Calu3 (cell line): ENCODE measurements at regions not wholly inside any gene's neighbourhood (a gene's known extent, or its start where the extent isn't known, plus 50 kb on each side); places are given as distances from the start of the nearest gene placed in this dataset.

ENCODE experiments used
- BruUV-seq: library from RNA; stranded (reverse); fragments of 400-500 nt; replicated peaks from 2 replicates; lab custom pipeline; 2021; lab: Mats Ljungman, UMichigan
- CTCF ChIA-PET: fragments of 300-600 bp; sonication (Branson Sonifier 250); formaldehyde crosslinking; loops from one replicate; lab custom pipeline; 2022; ENCODE audit warnings: antibody characterized with exemption; lab: Charles Lee
- DNase-seq: peaks from one replicate; pipeline ENCODE4 v3.0.0; 2022
- H3K27ac Mint-ChIP-seq: one replicate; pipeline ENCODE4 v1.8.0; 2022; ENCODE audit warnings: mixed read lengths; ENCODE audit not compliant: unreplicated experiment
- H3K27me3 Mint-ChIP-seq: one replicate; pipeline ENCODE4 v1.8.0; 2022; ENCODE audit warnings: mixed read lengths; ENCODE audit not compliant: unreplicated experiment
- H3K36me3 Mint-ChIP-seq: one replicate; pipeline ENCODE4 v1.8.0; 2022; ENCODE audit warnings: mild to moderate bottlenecking, moderate library complexity, mixed read lengths; ENCODE audit not compliant: insufficient read depth, unreplicated experiment
- H3K4me1 Mint-ChIP-seq: one replicate; pipeline ENCODE4 v1.8.0; 2022; ENCODE audit warnings: mild to moderate bottlenecking, low read depth, mixed read lengths; ENCODE audit not compliant: unreplicated experiment
- H3K4me3 Mint-ChIP-seq: one replicate; pipeline ENCODE4 v1.8.0; 2022; ENCODE audit warnings: mild to moderate bottlenecking, low read depth, moderate library complexity, mixed read lengths; ENCODE audit not compliant: unreplicated experiment
- H3K9me3 Mint-ChIP-seq: one replicate; pipeline ENCODE4 v1.8.0; 2022; ENCODE audit warnings: low read depth, mixed read lengths; ENCODE audit not compliant: unreplicated experiment
- intact Hi-C: fragments of 100-400 bp; cut with micrococcal nuclease; formaldehyde crosslinking; loops from one replicate; pipeline ENCODE4 v1.10.0; 2022; ENCODE audit not compliant: unreplicated experiment
- TF ChIP-seq, protein P1 (sequence below): fragments of 200-600 bp; IDR thresholded peaks from one replicate; pipeline ENCODE4 v1.8.0; 2022; ENCODE audit warnings: antibody characterized with exemption; ENCODE audit not compliant: unreplicated experiment

DNA sequence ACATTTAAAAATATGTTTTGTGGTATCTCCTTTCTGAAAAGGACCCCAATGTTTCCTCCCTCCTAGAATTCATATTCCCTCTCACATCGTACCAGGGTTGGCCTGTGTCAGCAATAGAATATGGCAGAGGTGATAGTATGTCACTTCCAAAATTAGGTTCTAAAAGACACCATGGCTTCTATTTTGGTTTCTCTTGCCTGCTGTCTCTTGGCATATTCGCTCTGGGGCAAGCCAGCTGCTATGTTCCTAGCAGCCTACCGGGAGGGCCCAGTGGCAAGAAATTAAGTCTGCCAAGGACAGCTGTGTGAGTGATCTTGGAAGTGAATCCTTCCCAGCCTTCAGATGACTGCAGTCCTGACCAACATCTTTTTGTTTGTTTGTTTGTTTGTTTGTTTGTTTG lies 92.9 kb upstream of the PPM1J start:
- intact Hi-C loops, result loop anchor here (2.0 to 5.0 kb wide), 3 partner anchors 59 to 264 kb away; partner anchors contain the start of genes LRIG2 and SLC16A1
- CTCF ChIA-PET, result interaction anchor here (1.4 to 1.5 kb wide), 2 partner anchors 235 to 265 kb away, joined by 6 to 11 read pairs; partner anchors contain the start of gene LRIG2
- no peak overlapping the region for H3K27ac Mint-ChIP-seq

DNA sequence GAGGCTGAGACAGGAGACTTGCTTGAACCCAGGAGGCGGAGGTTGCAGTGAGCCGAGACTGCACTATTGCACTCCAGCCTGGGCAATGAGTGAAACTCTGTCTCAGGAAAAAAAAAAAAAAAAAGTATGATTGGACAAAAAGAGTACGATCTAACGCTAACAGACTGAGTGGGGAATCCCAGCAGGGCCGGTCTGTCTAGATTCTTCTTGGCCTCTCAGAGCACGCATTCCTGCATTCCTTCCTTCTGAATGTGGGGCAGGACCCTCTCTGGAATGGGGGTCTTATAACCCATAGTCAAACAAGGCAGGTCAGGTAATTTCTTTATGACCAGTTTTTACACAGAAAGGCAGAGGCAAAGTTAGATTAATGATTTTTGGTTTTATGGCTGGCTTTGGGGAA lies 92.0 kb upstream of the PPM1J start:
- peak; percentile 49 for DNase-seq
- H3K27ac Mint-ChIP-seq, result peak overlapping the region; percentile 45
- BruUV-seq, result no TSS peak
- CTCF ChIA-PET, result interaction anchor here (0.6 to 0.7 kb wide), 4 partner anchors 11 to 283 kb away, joined by 3 to 6 read pairs (median 4); no protein-coding TSS in a partner anchor
- H3K27me3 Mint-ChIP-seq, result no peaks in the 10 kb centered on the region
- no peaks in the 10 kb centered on the region for H3K9me3 Mint-ChIP-seq
- TF ChIP-seq, protein P1, sequence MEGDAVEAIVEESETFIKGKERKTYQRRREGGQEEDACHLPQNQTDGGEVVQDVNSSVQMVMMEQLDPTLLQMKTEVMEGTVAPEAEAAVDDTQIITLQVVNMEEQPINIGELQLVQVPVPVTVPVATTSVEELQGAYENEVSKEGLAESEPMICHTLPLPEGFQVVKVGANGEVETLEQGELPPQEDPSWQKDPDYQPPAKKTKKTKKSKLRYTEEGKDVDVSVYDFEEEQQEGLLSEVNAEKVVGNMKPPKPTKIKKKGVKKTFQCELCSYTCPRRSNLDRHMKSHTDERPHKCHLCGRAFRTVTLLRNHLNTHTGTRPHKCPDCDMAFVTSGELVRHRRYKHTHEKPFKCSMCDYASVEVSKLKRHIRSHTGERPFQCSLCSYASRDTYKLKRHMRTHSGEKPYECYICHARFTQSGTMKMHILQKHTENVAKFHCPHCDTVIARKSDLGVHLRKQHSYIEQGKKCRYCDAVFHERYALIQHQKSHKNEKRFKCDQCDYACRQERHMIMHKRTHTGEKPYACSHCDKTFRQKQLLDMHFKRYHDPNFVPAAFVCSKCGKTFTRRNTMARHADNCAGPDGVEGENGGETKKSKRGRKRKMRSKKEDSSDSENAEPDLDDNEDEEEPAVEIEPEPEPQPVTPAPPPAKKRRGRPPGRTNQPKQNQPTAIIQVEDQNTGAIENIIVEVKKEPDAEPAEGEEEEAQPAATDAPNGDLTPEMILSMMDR, result no peak
- H3K36me3 Mint-ChIP-seq, result no peaks in the 10 kb centered on the region
- H3K4me3 Mint-ChIP-seq, result peak overlapping the region; percentile 11
- peaks cover 15% of the 10 kb centered on the region for H3K4me1 Mint-ChIP-seq
- intact Hi-C loops, result loop anchor here (5.0 kb wide), 2 partner anchors 60 to 265 kb away; partner anchors contain the start of gene LRIG2

More for the DNA sequence above, 92.9 kb upstream of the PPM1J start:
- Mint-ChIP-seq H3K9me3 (no peaks in the 10 kb centered on the region), H3K36me3 (no peaks in the 10 kb centered on the region), H3K27me3 (no peaks in the 10 kb centered on the region), H3K4me1 (peaks cover 15% of the 10 kb centered on the region), H3K4me3 (no peak overlapping the region)
- TF ChIP-seq, protein P1, result no peak
- no peak for DNase-seq
- no TSS peak for BruUV-seq

DNA sequence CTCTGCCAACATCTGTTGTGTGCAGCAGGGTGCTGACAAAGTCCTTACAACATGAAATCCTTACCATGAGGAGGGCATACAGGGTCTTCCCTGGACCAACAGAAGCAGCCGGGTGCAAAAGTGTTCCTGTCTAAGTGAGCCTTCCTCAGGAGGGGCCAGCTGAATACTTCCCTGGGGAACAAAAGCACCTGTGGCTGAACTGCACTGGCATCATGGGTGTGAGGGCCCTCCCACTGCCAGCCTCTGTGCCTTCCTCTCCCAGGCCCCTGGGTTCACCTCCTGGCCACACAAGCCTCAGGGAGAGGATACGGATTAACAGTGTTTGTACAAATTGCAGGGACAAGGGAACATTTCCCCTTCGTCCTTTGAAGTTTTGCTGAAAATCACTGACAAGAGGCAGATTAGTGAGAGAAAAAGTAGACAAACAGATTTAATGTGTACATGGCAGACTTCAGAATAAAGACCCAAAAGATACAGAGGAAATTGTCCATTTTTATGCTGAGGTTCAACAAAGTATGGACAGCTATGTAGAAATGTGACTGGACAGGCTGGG lies 91.0 kb upstream of the PPM1J start:
- DNase-seq, result no peak
- Mint-ChIP-seq H3K36me3 (no peaks in the 10 kb centered on the region), H3K4me1 (peaks cover 15% of the 10 kb centered on the region), H3K4me3 (no peak overlapping the region), H3K27ac (peak overlapping the region; percentile 58), H3K9me3 (no peaks in the 10 kb centered on the region), H3K27me3 (no peaks in the 10 kb centered on the region)
- BruUV-seq, result no TSS peak
- intact Hi-C loops, result loop anchor here (5.0 kb wide), 2 partner anchors 61 to 266 kb away; partner anchors contain the start of gene LRIG2
- TF ChIP-seq, protein P1, result no peak
- CTCF ChIA-PET, result interaction anchor here (0.6 to 0.7 kb wide), 3 partner anchors 41 to 674 kb away, joined by 3 to 6 read pairs (median 4); no protein-coding TSS in a partner anchor

DNA sequence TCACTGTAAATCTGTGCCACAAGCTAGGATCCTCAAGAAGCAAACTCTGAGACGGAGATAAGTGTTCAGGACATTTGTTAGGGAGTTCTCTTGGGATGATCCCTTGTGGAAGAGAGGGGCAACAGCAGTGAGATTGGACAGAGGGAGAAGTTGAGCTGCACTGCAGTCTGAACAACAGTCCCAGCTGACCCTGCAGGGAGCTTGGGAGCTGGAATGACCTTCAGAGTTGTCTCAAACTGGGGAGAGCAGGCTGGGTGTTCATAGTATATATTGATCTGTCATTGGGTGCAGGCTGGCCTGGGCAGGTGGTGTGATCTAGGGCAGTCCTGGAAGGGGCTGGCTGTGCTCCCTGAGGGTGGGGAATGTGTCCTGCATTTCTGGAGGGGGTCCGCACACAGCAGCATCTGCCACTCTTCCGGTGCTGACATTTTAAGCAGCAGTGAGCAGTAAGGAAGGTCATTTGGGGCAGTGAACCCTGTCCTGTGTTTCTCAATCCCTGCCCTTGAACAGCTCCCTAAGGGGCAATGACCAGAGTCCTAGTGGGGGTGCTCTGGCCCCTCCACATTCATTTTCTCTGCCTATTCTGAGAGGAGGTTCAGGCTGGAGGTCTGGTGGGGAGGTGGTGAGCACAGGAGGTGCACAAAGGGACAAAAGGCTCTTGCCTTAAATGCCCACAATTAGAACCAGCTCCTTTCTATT lies 90.2 kb upstream of the PPM1J start:
- Mint-ChIP-seq H3K9me3 (no peaks in the 10 kb centered on the region), H3K4me1 (peaks cover 15% of the 10 kb centered on the region)

More for the DNA sequence above, 90.2 kb upstream of the PPM1J start:
- Mint-ChIP-seq H3K27ac (no peak overlapping the region), H3K36me3 (no peaks in the 10 kb centered on the region), H3K4me3 (no peak overlapping the region), H3K27me3 (no peaks in the 10 kb centered on the region)
- TF ChIP-seq, protein P1, result no peak
- CTCF ChIA-PET, result interaction anchor here (0.7 to 3.2 kb wide), 4 partner anchors 84 to 675 kb away, joined by 3 to 27 read pairs (median 11); partner anchors contain the start of gene PPM1J
- no TSS peak for BruUV-seq
- intact Hi-C loops, result loop anchor here (5.0 kb wide), 2 partner anchors 62 to 267 kb away; partner anchors contain the start of gene LRIG2
- no peak for DNase-seq
